ENCODE measurements at regions not wholly inside any gene's neighbourhood (a gene's known extent, or its start where the extent isn't known, plus 50 kb on each side); places are given as distances from the start of the nearest gene placed in this dataset.
"Not testable (repeated sequence)": the region's sequence is repeated elsewhere in the genome, so short reads cannot be mapped to it uniquely, and the experiment has no call there.

GRCh38 chr5:130425424-130425823 is 521.2 kb downstream of the CHSY3 start:
- no CpG with 5 or more reads among the region's 2 CpGs for WGBS (ENCODE audit: insufficient coverage)
- ChIA-PET POLR2A (no interaction called here), CTCF (no interaction called here)
- no peaks in the 10 kb centered on the region for H3K4me1 ChIP-seq (ENCODE audit: control extremely low read depth in 1 of 4, control insufficient read depth in 4 of 4, insufficient read depth in 4 of 4, low read length in 3 of 4)
- no peak overlapping the region for H3K4me3 ChIP-seq (ENCODE audit: control insufficient read depth in 1 of 7, extremely low read depth in 1 of 7, insufficient read depth in 4 of 7, low read depth in 2 of 7, low read length in 6 of 7)
- no peak for DNase-seq
- H3K27me3 ChIP-seq (replicated peaks in 2 of 5; ENCODE audit: control insufficient read depth in 4 of 5, insufficient read depth in 5 of 5, low read length in 4 of 5), result no peaks in the 10 kb centered on the region
- no peaks in the 10 kb centered on the region for H3K36me3 ChIP-seq (ENCODE audit: control insufficient read depth in 4 of 4, insufficient read depth in 4 of 4, low read length in 3 of 4)
- H3K27ac ChIP-seq (ENCODE audit: insufficient read depth in 1 of 2, low read depth in 1 of 2, low read length in 2 of 2, poor library complexity in 1 of 2, severe bottlenecking in 2 of 2), result no peak overlapping the region
- no peaks in the 10 kb centered on the region for H3K9me3 ChIP-seq (ENCODE audit: control extremely low read depth in 1 of 5, control insufficient read depth in 4 of 5, insufficient read depth in 2 of 5, low read depth in 1 of 5, low read length in 4 of 5)

GRCh38 chr5:130424341-130424740 is 520.1 kb downstream of the CHSY3 start:
- no peak overlapping the region for H3K4me3 ChIP-seq (ENCODE audit: control insufficient read depth in 1 of 7, extremely low read depth in 1 of 7, insufficient read depth in 4 of 7, low read depth in 2 of 7, low read length in 6 of 7)
- DNase-seq, result no peak
- H3K27ac ChIP-seq (ENCODE audit: insufficient read depth in 1 of 2, low read depth in 1 of 2, low read length in 2 of 2, poor library complexity in 1 of 2, severe bottlenecking in 2 of 2), result no peak overlapping the region
- WGBS (ENCODE audit: insufficient coverage), result 75% methylated on average over 2 of the region's 2 CpGs
- no peaks in the 10 kb centered on the region for H3K4me1 ChIP-seq (ENCODE audit: control extremely low read depth in 1 of 4, control insufficient read depth in 4 of 4, insufficient read depth in 4 of 4, low read length in 3 of 4)
- H3K27me3 ChIP-seq (replicated peaks in 2 of 5; ENCODE audit: control insufficient read depth in 4 of 5, insufficient read depth in 5 of 5, low read length in 4 of 5), result no peaks in the 10 kb centered on the region
- ChIA-PET POLR2A (no interaction called here), CTCF (no interaction called here)
- H3K36me3 ChIP-seq (ENCODE audit: control insufficient read depth in 4 of 4, insufficient read depth in 4 of 4, low read length in 3 of 4), result no peaks in the 10 kb centered on the region
- no peaks in the 10 kb centered on the region for H3K9me3 ChIP-seq (ENCODE audit: control extremely low read depth in 1 of 5, control insufficient read depth in 4 of 5, insufficient read depth in 2 of 5, low read depth in 1 of 5, low read length in 4 of 5)

- no peak for DNase-seq
- Histone ChIP-seq H3K36me3 (ENCODE audit: control insufficient read depth in 4 of 4, insufficient read depth in 4 of 4, low read length in 3 of 4) (no peaks in the 10 kb centered on the region), H3K4me3 (ENCODE audit: control insufficient read depth in 1 of 7, extremely low read depth in 1 of 7, insufficient read depth in 4 of 7, low read depth in 2 of 7, low read length in 6 of 7) (no peak overlapping the region), H3K27me3 (replicated peaks in 2 of 5; ENCODE audit: control insufficient read depth in 4 of 5, insufficient read depth in 5 of 5, low read length in 4 of 5) (no peaks in the 10 kb centered on the region), H3K4me1 (ENCODE audit: control extremely low read depth in 1 of 4, control insufficient read depth in 4 of 4, insufficient read depth in 4 of 4, low read length in 3 of 4) (no peaks in the 10 kb centered on the region), H3K9me3 (ENCODE audit: control extremely low read depth in 1 of 5, control insufficient read depth in 4 of 5, insufficient read depth in 2 of 5, low read depth in 1 of 5, low read length in 4 of 5) (no peaks in the 10 kb centered on the region), H3K27ac (ENCODE audit: insufficient read depth in 1 of 2, low read depth in 1 of 2, low read length in 2 of 2, poor library complexity in 1 of 2, severe bottlenecking in 2 of 2) (no peak overlapping the region)
- CTCF ChIA-PET, result no interaction called here
- WGBS (ENCODE audit: insufficient coverage), result 54% methylated on average over 4 of the region's 7 CpGs
- POLR2A ChIA-PET, result no interaction called here
These were observed 498.6 kb downstream of the CHSY3 start for GRCh38 chr5:130402906-130403305.

- ChIA-PET POLR2A (no interaction called here), CTCF (no interaction called here)
- Histone ChIP-seq H3K9me3 (ENCODE audit: control extremely low read depth in 1 of 5, control insufficient read depth in 4 of 5, insufficient read depth in 2 of 5, low read depth in 1 of 5, low read length in 4 of 5) (no peaks in the 10 kb centered on the region), H3K27me3 (replicated peaks in 2 of 5; ENCODE audit: control insufficient read depth in 4 of 5, insufficient read depth in 5 of 5, low read length in 4 of 5) (no peaks in the 10 kb centered on the region), H3K36me3 (ENCODE audit: control insufficient read depth in 4 of 4, insufficient read depth in 4 of 4, low read length in 3 of 4) (no peaks in the 10 kb centered on the region), H3K4me3 (ENCODE audit: control insufficient read depth in 1 of 7, extremely low read depth in 1 of 7, insufficient read depth in 4 of 7, low read depth in 2 of 7, low read length in 6 of 7) (no peak overlapping the region), H3K4me1 (ENCODE audit: control extremely low read depth in 1 of 4, control insufficient read depth in 4 of 4, insufficient read depth in 4 of 4, low read length in 3 of 4) (no peaks in the 10 kb centered on the region), H3K27ac (ENCODE audit: insufficient read depth in 1 of 2, low read depth in 1 of 2, low read length in 2 of 2, poor library complexity in 1 of 2, severe bottlenecking in 2 of 2) (no peak overlapping the region)
- no peak for DNase-seq
These were observed 495.8 kb downstream of the CHSY3 start for GRCh38 chr5:130400091-130400490.

GRCh38 chr5:130398825-130399224 is 494.6 kb downstream of the CHSY3 start:
- H3K4me1 ChIP-seq (ENCODE audit: control extremely low read depth in 1 of 4, control insufficient read depth in 4 of 4, insufficient read depth in 4 of 4, low read length in 3 of 4), result no peaks in the 10 kb centered on the region
- no peaks in the 10 kb centered on the region for H3K9me3 ChIP-seq (ENCODE audit: control extremely low read depth in 1 of 5, control insufficient read depth in 4 of 5, insufficient read depth in 2 of 5, low read depth in 1 of 5, low read length in 4 of 5)
- ChIA-PET CTCF (interaction anchor here (1.4 kb wide), 1 partner anchor 12 kb away, joined by 4 read pairs; no protein-coding TSS in a partner anchor), POLR2A (no interaction called here)
- H3K36me3 ChIP-seq (ENCODE audit: control insufficient read depth in 4 of 4, insufficient read depth in 4 of 4, low read length in 3 of 4), result no peaks in the 10 kb centered on the region
- no peak for DNase-seq
- WGBS (ENCODE audit: insufficient coverage), result 85% methylated on average over 4 of the region's 4 CpGs
- no peak overlapping the region for H3K4me3 ChIP-seq (ENCODE audit: control insufficient read depth in 1 of 7, extremely low read depth in 1 of 7, insufficient read depth in 4 of 7, low read depth in 2 of 7, low read length in 6 of 7)
- no peaks in the 10 kb centered on the region for H3K27me3 ChIP-seq (replicated peaks in 2 of 5; ENCODE audit: control insufficient read depth in 4 of 5, insufficient read depth in 5 of 5, low read length in 4 of 5)
- no peak overlapping the region for H3K27ac ChIP-seq (ENCODE audit: insufficient read depth in 1 of 2, low read depth in 1 of 2, low read length in 2 of 2, poor library complexity in 1 of 2, severe bottlenecking in 2 of 2)

- not testable (repeated sequence) for H3K9me3 ChIP-seq (ENCODE audit: control extremely low read depth in 1 of 5, control insufficient read depth in 4 of 5, insufficient read depth in 2 of 5, low read depth in 1 of 5, low read length in 4 of 5); H3K36me3 ChIP-seq (ENCODE audit: control insufficient read depth in 4 of 4, insufficient read depth in 4 of 4, low read length in 3 of 4); H3K4me1 ChIP-seq (ENCODE audit: control extremely low read depth in 1 of 4, control insufficient read depth in 4 of 4, insufficient read depth in 4 of 4, low read length in 3 of 4); H3K27ac ChIP-seq (ENCODE audit: insufficient read depth in 1 of 2, low read depth in 1 of 2, low read length in 2 of 2, poor library complexity in 1 of 2, severe bottlenecking in 2 of 2); H3K4me3 ChIP-seq (ENCODE audit: control insufficient read depth in 1 of 7, extremely low read depth in 1 of 7, insufficient read depth in 4 of 7, low read depth in 2 of 7, low read length in 6 of 7); H3K27me3 ChIP-seq (replicated peaks in 2 of 5; ENCODE audit: control insufficient read depth in 4 of 5, insufficient read depth in 5 of 5, low read length in 4 of 5); DNase-seq
- POLR2A ChIA-PET, result interaction anchor here (0.6 kb wide), 1 partner anchor 8 kb away, joined by 5 read pairs; no protein-coding TSS in a partner anchor
- CTCF ChIA-PET, result interaction anchor here (1.4 kb wide), 1 partner anchor 11 kb away, joined by 4 read pairs; no protein-coding TSS in a partner anchor
- 100% methylated on average over 1 of the region's 1 CpG for WGBS (ENCODE audit: insufficient coverage)
These were observed 493.5 kb downstream of the CHSY3 start for GRCh38 chr5:130397727-130398126.

- Histone ChIP-seq H3K36me3 (ENCODE audit: control insufficient read depth in 4 of 4, insufficient read depth in 4 of 4, low read length in 3 of 4) (no peaks in the 10 kb centered on the region), H3K4me3 (ENCODE audit: control insufficient read depth in 1 of 7, extremely low read depth in 1 of 7, insufficient read depth in 4 of 7, low read depth in 2 of 7, low read length in 6 of 7) (no peak overlapping the region), H3K9me3 (ENCODE audit: control extremely low read depth in 1 of 5, control insufficient read depth in 4 of 5, insufficient read depth in 2 of 5, low read depth in 1 of 5, low read length in 4 of 5) (no peaks in the 10 kb centered on the region), H3K27ac (ENCODE audit: insufficient read depth in 1 of 2, low read depth in 1 of 2, low read length in 2 of 2, poor library complexity in 1 of 2, severe bottlenecking in 2 of 2) (no peak overlapping the region), H3K27me3 (replicated peaks in 2 of 5; ENCODE audit: control insufficient read depth in 4 of 5, insufficient read depth in 5 of 5, low read length in 4 of 5) (no peaks in the 10 kb centered on the region), H3K4me1 (ENCODE audit: control extremely low read depth in 1 of 4, control insufficient read depth in 4 of 4, insufficient read depth in 4 of 4, low read length in 3 of 4) (no peaks in the 10 kb centered on the region)
- POLR2A ChIA-PET, result interaction anchor here (0.6 kb wide), 1 partner anchor 8 kb away, joined by 5 read pairs; no protein-coding TSS in a partner anchor
- WGBS (ENCODE audit: insufficient coverage), result 100% methylated on average over 1 of the region's 2 CpGs
- DNase-seq, result no peak
- CTCF ChIA-PET, result interaction anchor here (1.2 kb wide), 1 partner anchor 545 kb away, joined by 3 read pairs; no protein-coding TSS in a partner anchor
These were observed 492.9 kb downstream of the CHSY3 start for GRCh38 chr5:130397132-130397531.

All from common myeloid progenitor, CD34-positive (primary cell).